H9 (cell line): ENCODE measurements at regions not wholly inside any gene's neighbourhood (a gene's known extent, or its start where the extent isn't known, plus 50 kb on each side); places are given as distances from the start of the nearest gene placed in this dataset.

Experiments used
- DNase-seq: peaks from one replicate; pipeline ENCODE4 v3.0.0-alpha.2; 2017
- H2AFZ ChIP-seq: one replicate; pipeline ENCODE4 v1.6.1; 2013; ENCODE audit warnings: mild to moderate bottlenecking, low read length, control low read depth, moderate library complexity
- H2AK5ac ChIP-seq: 2 replicates; pipeline ENCODE4 v1.6.1; 2013; ENCODE audit warnings: low read length, control low read depth, mixed read lengths; ENCODE audit not compliant: insufficient read length
- H2BK120ac ChIP-seq: one replicate; pipeline ENCODE4 v1.6.1; 2013; ENCODE audit warnings: low read depth, mild to moderate bottlenecking, low read length, control low read depth, inconsistent platforms; ENCODE audit not compliant: poor library complexity, severe bottlenecking
- H2BK12ac ChIP-seq: 2 replicates; pipeline ENCODE4 v1.6.1; 2013; ENCODE audit warnings: low read length, control low read depth, mixed read lengths, low read depth; ENCODE audit not compliant: insufficient read length
- H2BK15ac ChIP-seq: 2 replicates; pipeline ENCODE4 v1.6.1; 2013; ENCODE audit warnings: low read depth, low read length, control low read depth
- H2BK20ac ChIP-seq: one replicate; pipeline ENCODE4 v1.6.1; 2013; ENCODE audit warnings: low read depth, mild to moderate bottlenecking, low read length, control low read depth, inconsistent platforms; ENCODE audit not compliant: poor library complexity, severe bottlenecking
- H2BK5ac ChIP-seq: 2 replicates; pipeline ENCODE4 v1.6.1; 2013; ENCODE audit warnings: low read length, control low read depth, mixed read lengths; ENCODE audit not compliant: insufficient read length
- H3K14ac ChIP-seq: 2 replicates; pipeline ENCODE4 v1.6.1; 2013; ENCODE audit warnings: low read length, control low read depth; ENCODE audit not compliant: insufficient read depth
- H3K18ac ChIP-seq: 2 replicates; pipeline ENCODE4 v1.6.1; 2013; ENCODE audit warnings: low read depth, mild to moderate bottlenecking, mixed read lengths, low read length, control low read depth; ENCODE audit not compliant: insufficient read length
- H3K23ac ChIP-seq: 2 replicates; pipeline ENCODE4 v1.6.1; 2013; ENCODE audit warnings: low read length, control low read depth, mixed read lengths, low read depth; ENCODE audit not compliant: insufficient read length
- H3K23me2 ChIP-seq: 2 replicates; pipeline ENCODE4 v1.6.1; 2013; ENCODE audit warnings: low read depth, mild to moderate bottlenecking, mixed read lengths, low read length, control low read depth; ENCODE audit not compliant: insufficient read length, poor library complexity, severe bottlenecking
- H3K27ac ChIP-seq: 2 replicates; pipeline ENCODE4 v1.5.1; 2013; ENCODE audit warnings: low read length, control low read depth, mixed read lengths, low read depth; ENCODE audit not compliant: insufficient read length
- H3K27me3 ChIP-seq: 2 replicates; pipeline ENCODE4 v1.6.1; 2013; ENCODE audit warnings: low read length, control low read depth, inconsistent platforms; ENCODE audit not compliant: insufficient read depth
- H3K4ac ChIP-seq: 2 replicates; pipeline ENCODE4 v1.6.1; 2013; ENCODE audit warnings: low read depth, mild to moderate bottlenecking, control low read depth, inconsistent platforms, low read length, moderate library complexity
- H3K4me1 ChIP-seq: 2 replicates; pipeline ENCODE4 v1.6.1; 2013; ENCODE audit warnings: low read length, control low read depth, inconsistent platforms; ENCODE audit not compliant: insufficient read depth
- H3K4me2 ChIP-seq: 2 replicates; pipeline ENCODE4 v1.6.1; 2013; ENCODE audit warnings: low read length, control low read depth, mixed read lengths; ENCODE audit not compliant: insufficient read length, insufficient read depth
- H3K56ac ChIP-seq: 2 replicates; pipeline ENCODE4 v1.6.1; 2013; ENCODE audit warnings: low read depth, mild to moderate bottlenecking, mixed read lengths, low read length, control low read depth; ENCODE audit not compliant: insufficient read length
- H3K79me1 ChIP-seq: 2 replicates; pipeline ENCODE4 v1.6.1; 2013; ENCODE audit warnings: low read depth, mild to moderate bottlenecking, moderate library complexity, low read length, control low read depth, inconsistent platforms; ENCODE audit not compliant: insufficient read depth, poor library complexity, severe bottlenecking
- H3K79me2 ChIP-seq: 2 replicates; pipeline ENCODE4 v1.6.1; 2013; ENCODE audit warnings: low read length, control low read depth, inconsistent platforms; ENCODE audit not compliant: insufficient read depth
- H3K9ac ChIP-seq: 2 replicates; pipeline ENCODE4 v1.6.1; 2013; ENCODE audit warnings: low read length, control low read depth, mixed read lengths; ENCODE audit not compliant: insufficient read length; ENCODE audit errors: extremely low read depth
- H3K9me3 ChIP-seq: one replicate; pipeline ENCODE4 v1.6.1; 2013; ENCODE audit warnings: low read depth, low read length, inconsistent platforms; ENCODE audit not compliant: control insufficient read depth
- H3T11ph ChIP-seq: one replicate; pipeline ENCODE4 v1.6.1; 2013; ENCODE audit warnings: mild to moderate bottlenecking, low read length, control low read depth, inconsistent platforms
- H4K20me1 ChIP-seq: one replicate; pipeline ENCODE4 v1.6.1; 2013; ENCODE audit not compliant: control insufficient read depth, insufficient read length, insufficient read depth
- H4K5ac ChIP-seq: 2 replicates; pipeline ENCODE4 v1.6.1; 2013; ENCODE audit warnings: low read depth, mild to moderate bottlenecking, mixed read lengths, low read length, control low read depth; ENCODE audit not compliant: insufficient read length
- H4K8ac ChIP-seq: replicated peaks from 2 replicates; pipeline ENCODE4 v1.6.1; 2013; ENCODE audit warnings: low read length, control low read depth, mixed read lengths, low read depth; ENCODE audit not compliant: insufficient read length
- H4K91ac ChIP-seq: 2 replicates; pipeline ENCODE4 v1.6.1; 2013; ENCODE audit warnings: low read depth, mild to moderate bottlenecking, moderate library complexity, mixed read lengths, low read length, control low read depth; ENCODE audit not compliant: insufficient read length
- H3K27ac Mint-ChIP-seq, 3 experiments: 2 replicates in 2 of 3; 3 replicates in 1 of 3; pipeline ENCODE4 v1.8.0; 2020 to 2021; ENCODE audit warnings: mixed read lengths in 3 of 3, mild to moderate bottlenecking in 1 of 3, moderate library complexity in 1 of 3
- H3K27me3 Mint-ChIP-seq: 2 replicates; pipeline ENCODE4 v1.8.0; 2021; ENCODE audit warnings: low read depth, mild to moderate bottlenecking, moderate library complexity, mixed read lengths
- H3K36me3 Mint-ChIP-seq, 3 experiments: 2 replicates in 2 of 3; 3 replicates in 1 of 3; pipeline ENCODE4 v1.8.0; 2020 to 2021; ENCODE audit warnings: low read depth in 3 of 3, mixed read lengths in 3 of 3; ENCODE audit not compliant: insufficient read depth in 1 of 3
- H3K4me1 Mint-ChIP-seq, 2 experiments: 2 replicates each; pipeline ENCODE4 v1.8.0; 2020; ENCODE audit warnings: mixed read lengths in 2 of 2
- H3K4me3 Mint-ChIP-seq, 2 experiments: 2 replicates in 1 of 2; 3 replicates in 1 of 2; pipeline ENCODE4 v1.8.0; 2020 to 2021; ENCODE audit warnings: mild to moderate bottlenecking in 2 of 2, mixed read lengths in 2 of 2, moderate library complexity in 1 of 2
- H3K9me3 Mint-ChIP-seq, 2 experiments: 2 replicates in 1 of 2; 3 replicates in 1 of 2; pipeline ENCODE4 v1.8.0; 2020; ENCODE audit warnings: mild to moderate bottlenecking in 2 of 2, mixed read lengths in 2 of 2, moderate library complexity in 1 of 2
- CTCF ChIP-seq: fragments of 200-600 bp; sonication (generic); conservative IDR thresholded peaks from 3 replicates; pipeline ENCODE4 v1.8.0; 2021; ENCODE audit warnings: antibody characterized with exemption, mild to moderate bottlenecking
- WGBS: extraction: QIAGEN DNeasy Blood & Tissue Kit; methylation state at CpG from one replicate; pipeline ENCODE4 v1.1.7; 2013; ENCODE audit warnings: missing lambda C conversion rate, low lambda C conversion rate, mixed read lengths; ENCODE audit not compliant: insufficient read length; ENCODE audit errors: extremely low coverage; 5-methylcytosine and 5-hydroxymethylcytosine counted together

- H3K4me3 Mint-ChIP-seq = no peak overlapping the region
- H3K27ac Mint-ChIP-seq = no peak overlapping the region
- Histone ChIP-seq H4K8ac (no peak overlapping the region), H2AK5ac (no peak overlapping the region), H3K9ac (no peak overlapping the region), H3K4ac (no peak overlapping the region), H3K14ac (no peak overlapping the region), H2BK5ac (no peak overlapping the region), H4K5ac (no peak overlapping the region), H2BK120ac (no peak overlapping the region), H3K27ac (no peak overlapping the region), H3K79me1 (no peaks in the 10 kb centered on the region), H2AFZ (no peak overlapping the region), H3K4me1 (no peaks in the 10 kb centered on the region; the same call in 1 of the 2 replicates), H2BK20ac (no peak overlapping the region), H2BK12ac (no peak overlapping the region), H3K18ac (no peak overlapping the region), H3K27me3 (no peaks in the 10 kb centered on the region), H3K23me2 (no peaks in the 10 kb centered on the region), H3K56ac (no peak overlapping the region), H3K9me3 (no peaks in the 10 kb centered on the region), H3T11ph (no peak overlapping the region), H4K20me1 (no peaks in the 10 kb centered on the region), H3K23ac (no peak overlapping the region), H4K91ac (no peak overlapping the region), H3K79me2 (no peaks in the 10 kb centered on the region), H3K4me2 (no peak overlapping the region), H2BK15ac (no peak overlapping the region)
- H3K27me3 Mint-ChIP-seq = peaks cover 5% of the 10 kb centered on the region
- H3K4me1 Mint-ChIP-seq = peaks cover 20% of the 10 kb centered on the region in 2 experiments
- H3K9me3 Mint-ChIP-seq = peaks cover 0 to 53% of the 10 kb centered on the region in 2 experiments; a peak in 3 of 5 replicates
- no peak for TF ChIP-seq CTCF
- WGBS = no CpG with 5 or more reads among the region's 4 CpGs
- H3K36me3 Mint-ChIP-seq = peaks cover 0 to 3% (median 0%) of the 10 kb centered on the region in 3 experiments; a peak in 3 of 7 replicates
- DNase-seq = no peak
Observed at GRCh38 chrX:9352243-9352642, 112.6 kb upstream of the TBL1X start.
